ENCODE measurements at regions not wholly inside any gene's neighbourhood (a gene's known extent, or its start where the extent isn't known, plus 50 kb on each side); places are given as distances from the start of the nearest gene placed in this dataset.

- POLR2A ChIA-PET (ENCODE audit: unreplicated experiment) = no interaction called here
- no peaks in the 10 kb centered on the region for H4K20me1 ChIP-seq (ENCODE audit: insufficient read depth)
- TF ChIP-seq EZH2 (IDR thresholded peaks at IDR 0.05; ENCODE audit: low read depth) (no peak), CTCF (conservative IDR thresholded peaks at IDR 0.05) (no peak)
- H3F3A ChIP-seq (ENCODE audit: insufficient read depth, low read depth) = no peaks in the 10 kb centered on the region
- no peaks in the 10 kb centered on the region for H3K9me3 ChIP-seq (ENCODE audit: insufficient read depth, low read depth)
- no peaks in the 10 kb centered on the region for H3K4me1 ChIP-seq (replicated peaks; ENCODE audit: insufficient read depth)
- H3K4me3 ChIP-seq = no peak overlapping the region
- H3K4me2 ChIP-seq = no peak overlapping the region
- H2AFZ ChIP-seq = no peak overlapping the region
- no peak for DNase-seq
- H3K79me2 ChIP-seq (ENCODE audit: low read depth) = no peaks in the 10 kb centered on the region
- H3K27ac ChIP-seq = no peak overlapping the region
- CTCF ChIA-PET = interaction anchor here (0.6 kb wide), 2 partner anchors 25 to 883 kb away, joined by 4 to 7 read pairs; no protein-coding TSS in a partner anchor
- BruUV-seq (replicated peaks) = no TSS peak
- no peaks in the 10 kb centered on the region for H3K36me3 ChIP-seq (ENCODE audit: low read depth)
- H3K27me3 ChIP-seq (ENCODE audit: insufficient read depth, low read depth) = no peaks in the 10 kb centered on the region
- intact Hi-C loops (cut with micrococcal nuclease; ENCODE audit: unreplicated experiment) = loop anchor here (10.0 kb wide), 1 partner anchor 130 kb away; no protein-coding TSS in a partner anchor
- H3K9me2 ChIP-seq (ENCODE audit: insufficient read depth) = no peaks in the 10 kb centered on the region
Observed at GRCh38 chr6:142544199-142544838, 242.5 kb downstream of the ADGRG6 start.

GRCh38 chr6:142545147-142545546, 243.3 kb downstream of the ADGRG6 start:
- H3K4me2 ChIP-seq = no peak overlapping the region
- H3F3A ChIP-seq (ENCODE audit: insufficient read depth, low read depth) = no peaks in the 10 kb centered on the region
- no peaks in the 10 kb centered on the region for H3K36me3 ChIP-seq (ENCODE audit: low read depth)
- H3K9me2 ChIP-seq (ENCODE audit: insufficient read depth) = no peaks in the 10 kb centered on the region
- no peak for TF ChIP-seq CTCF (conservative IDR thresholded peaks at IDR 0.05)
- no peak for TF ChIP-seq EZH2 (IDR thresholded peaks at IDR 0.05; ENCODE audit: low read depth)
- ChIA-PET CTCF (interaction anchor here (0.6 kb wide), 1 partner anchor 882 kb away, joined by 4 read pairs; no protein-coding TSS in a partner anchor), POLR2A (ENCODE audit: unreplicated experiment) (no interaction called here)
- H3K27ac ChIP-seq = no peak overlapping the region
- no peaks in the 10 kb centered on the region for H3K79me2 ChIP-seq (ENCODE audit: low read depth)
- H4K20me1 ChIP-seq (ENCODE audit: insufficient read depth) = no peaks in the 10 kb centered on the region
- no peak overlapping the region for H2AFZ ChIP-seq
- H3K27me3 ChIP-seq (ENCODE audit: insufficient read depth, low read depth) = no peaks in the 10 kb centered on the region
- no peak for DNase-seq
- H3K4me3 ChIP-seq = no peak overlapping the region
- intact Hi-C loops (cut with micrococcal nuclease; ENCODE audit: unreplicated experiment) = loop anchor here (10.0 kb wide), 1 partner anchor 130 kb away; no protein-coding TSS in a partner anchor
- H3K9me3 ChIP-seq (ENCODE audit: insufficient read depth, low read depth) = no peaks in the 10 kb centered on the region
- no TSS peak for BruUV-seq (replicated peaks)
- H3K4me1 ChIP-seq (replicated peaks; ENCODE audit: insufficient read depth) = no peaks in the 10 kb centered on the region

GRCh38 chr6:142548566-142548965, 246.8 kb downstream of the ADGRG6 start:
- Histone ChIP-seq H3F3A (ENCODE audit: insufficient read depth, low read depth) (peaks cover 8% of the 10 kb centered on the region; the same call in 1 of the 2 replicates), H2AFZ (no peak overlapping the region), H3K4me2 (no peak overlapping the region), H3K79me2 (ENCODE audit: low read depth) (no peaks in the 10 kb centered on the region), H3K9me3 (ENCODE audit: insufficient read depth, low read depth) (no peaks in the 10 kb centered on the region), H4K20me1 (ENCODE audit: insufficient read depth) (no peaks in the 10 kb centered on the region), H3K27ac (no peak overlapping the region), H3K9me2 (ENCODE audit: insufficient read depth) (no peaks in the 10 kb centered on the region), H3K36me3 (ENCODE audit: low read depth) (no peaks in the 10 kb centered on the region), H3K4me1 (replicated peaks; ENCODE audit: insufficient read depth) (0 out of 2 replicates have a peak, but pooled peaks cover 9% of the 10 kb centered on the region), H3K4me3 (no peak overlapping the region), H3K27me3 (ENCODE audit: insufficient read depth, low read depth) (no peaks in the 10 kb centered on the region)
- no TSS peak for BruUV-seq (replicated peaks)
- CTCF ChIA-PET = no interaction called here
- POLR2A ChIA-PET (ENCODE audit: unreplicated experiment) = no interaction called here
- intact Hi-C loops (cut with micrococcal nuclease; ENCODE audit: unreplicated experiment) = loop anchor here (10.0 kb wide), 1 partner anchor 134 kb away; no protein-coding TSS in a partner anchor
- TF ChIP-seq CTCF (conservative IDR thresholded peaks at IDR 0.05) (no peak), EZH2 (IDR thresholded peaks at IDR 0.05; ENCODE audit: low read depth) (no peak)
- no peak for DNase-seq

Data from PC-9 (cell line).